HEK293 (cell line): ENCODE measurements at regions not wholly inside any gene's neighbourhood (a gene's known extent, or its start where the extent isn't known, plus 50 kb on each side); places are given as distances from the start of the nearest gene placed in this dataset.

Experiments used
- CTCF ChIA-PET: fragments of 350-600 bp; formaldehyde crosslinking; extraction: SDS; loops from one replicate; lab custom pipeline; 2021; ENCODE audit warnings: antibody characterized with exemption; lab: Yijun Ruan, JAX
- POLR2A ChIA-PET: fragments of 300-600 bp; formaldehyde crosslinking; extraction: SDS; loops from one replicate; lab custom pipeline; 2020; ENCODE audit warnings: antibody characterized with exemption, inconsistent platforms; lab: Yijun Ruan, JAX
- H3K27ac ChIP-seq: fragments of 200-500 bp; sonication (Bioruptor generic); 2 replicates; pipeline ENCODE4 v1.5.1; 2014; ENCODE audit warnings: low read depth, low read length, control low read depth, inconsistent platforms; ENCODE audit errors: extremely low read depth
- H3K36me3 ChIP-seq, 2 experiments: fragments of 200-500 bp in 1 of 2; sonication (Bioruptor generic) in 1 of 2; 1 replicate in 1 of 2; 2 replicates in 1 of 2; pipeline ENCODE4 v1.5.1; 2014 to 2017; ENCODE audit warnings: inconsistent platforms in 2 of 2, low read length in 2 of 2; ENCODE audit not compliant: control insufficient read depth in 2 of 2, insufficient read depth in 1 of 2
- H3K4me1 ChIP-seq: fragments of 200-500 bp; sonication (Bioruptor generic); 2 replicates; pipeline ENCODE4 v1.5.1; 2014; ENCODE audit warnings: mild to moderate bottlenecking, low read length, inconsistent platforms; ENCODE audit not compliant: control insufficient read depth, insufficient read depth
- H3K4me3 ChIP-seq: 2 replicates; pipeline ENCODE4 v1.5.1; 2011; ENCODE audit warnings: low read depth, mild to moderate bottlenecking, control low read depth, low read length, moderate library complexity
- H3K9me3 ChIP-seq: fragments of 200-500 bp; sonication (Bioruptor generic); 2 replicates; pipeline ENCODE4 v1.5.1; 2014; ENCODE audit warnings: low read depth, low read length, inconsistent platforms; ENCODE audit not compliant: control insufficient read depth, insufficient read depth
- GFI1B ChIP-seq: fragments of 450-650 bp; formaldehyde crosslinking; IDR thresholded peaks from 2 replicates; pipeline ENCODE4 v1.5.1; 2016; ENCODE audit warnings: missing biosample characterization, missing genetic modification characterization
- HOXC10 ChIP-seq: sonication (generic); formaldehyde crosslinking; IDR thresholded peaks from 2 replicates; pipeline ENCODE4 v1.8.1; 2023; ENCODE audit warnings: mild to moderate bottlenecking, missing genetic modification reagents
- MZF1 ChIP-seq: fragments of 450-650 bp; formaldehyde crosslinking; IDR thresholded peaks from 2 replicates; pipeline ENCODE4 v1.5.1; 2017; ENCODE audit warnings: missing biosample characterization, missing genetic modification characterization, borderline replicate concordance
- TCF7L2 ChIP-seq: IDR thresholded peaks from 2 replicates; pipeline ENCODE4 v1.6.1; 2011; ENCODE audit warnings: low read depth, mild to moderate bottlenecking, inconsistent platforms, low read length, moderate library complexity, borderline replicate concordance
- ZIC2 ChIP-seq: fragments of 450-650 bp; formaldehyde crosslinking; IDR thresholded peaks from 2 replicates; pipeline ENCODE4 v1.5.1; 2016; ENCODE audit warnings: missing biosample characterization, missing genetic modification characterization
- ZNF133 ChIP-seq: fragments of 450-650 bp; formaldehyde crosslinking; IDR thresholded peaks from 2 replicates; pipeline ENCODE4 v1.5.1; 2016; ENCODE audit warnings: missing biosample characterization, missing genetic modification characterization
- ZNF266 ChIP-seq: fragments of 450-650 bp; formaldehyde crosslinking; IDR thresholded peaks from 2 replicates; pipeline ENCODE4 v1.5.1; 2016; ENCODE audit warnings: missing biosample characterization, missing genetic modification characterization, low read depth
- ZNF473 ChIP-seq: fragments of 450-650 bp; formaldehyde crosslinking; IDR thresholded peaks from 2 replicates; pipeline ENCODE4 v1.5.1; 2017; ENCODE audit warnings: missing biosample characterization, missing genetic modification characterization
- ZNF571 ChIP-seq: fragments of 450-650 bp; formaldehyde crosslinking; IDR thresholded peaks from 2 replicates; pipeline ENCODE4 v1.5.0; 2017; ENCODE audit warnings: missing biosample characterization, missing genetic modification characterization
- ZNF621 ChIP-seq: fragments of 450-650 bp; formaldehyde crosslinking; IDR thresholded peaks from 2 replicates; pipeline ENCODE4 v1.5.1; 2017; ENCODE audit warnings: missing biosample characterization, missing genetic modification characterization
- ZNF623 ChIP-seq: fragments of 450-650 bp; formaldehyde crosslinking; IDR thresholded peaks from 2 replicates; pipeline ENCODE4 v1.5.1; 2016; ENCODE audit warnings: missing biosample characterization, missing genetic modification characterization
- ZNF785 ChIP-seq: fragments of 450-650 bp; formaldehyde crosslinking; IDR thresholded peaks from 2 replicates; pipeline ENCODE4 v1.5.1; 2016; ENCODE audit warnings: missing biosample characterization, missing genetic modification characterization
- TF ChIP-seq, protein P1 (sequence below): fragments of 450-650 bp; formaldehyde crosslinking; IDR thresholded peaks from 2 replicates; pipeline ENCODE4 v1.5.1; 2016; ENCODE audit warnings: missing biosample characterization, missing genetic modification characterization, low read depth
- TF ChIP-seq, protein P2 (sequence below): fragments of 450-650 bp; formaldehyde crosslinking; IDR thresholded peaks from 2 replicates; pipeline ENCODE4 v1.5.1; 2016; ENCODE audit warnings: missing biosample characterization, missing genetic modification characterization
- TF ChIP-seq, protein P3 (sequence below): fragments of 450-650 bp; formaldehyde crosslinking; IDR thresholded peaks from 2 replicates; pipeline ENCODE4 v1.5.1; 2016; ENCODE audit warnings: missing biosample characterization, missing genetic modification characterization

GRCh38 chr6:111950661-111951496 is 77.6 kb upstream of the FYN start (continued):
- TF ChIP-seq ZIC2 (tag by site-specific recombination) (peak; percentile 69), ZNF623 (tag by site-specific recombination) (no peak), ZNF266 (tag by site-specific recombination) (no peak)
- TF ChIP-seq, protein P1, sequence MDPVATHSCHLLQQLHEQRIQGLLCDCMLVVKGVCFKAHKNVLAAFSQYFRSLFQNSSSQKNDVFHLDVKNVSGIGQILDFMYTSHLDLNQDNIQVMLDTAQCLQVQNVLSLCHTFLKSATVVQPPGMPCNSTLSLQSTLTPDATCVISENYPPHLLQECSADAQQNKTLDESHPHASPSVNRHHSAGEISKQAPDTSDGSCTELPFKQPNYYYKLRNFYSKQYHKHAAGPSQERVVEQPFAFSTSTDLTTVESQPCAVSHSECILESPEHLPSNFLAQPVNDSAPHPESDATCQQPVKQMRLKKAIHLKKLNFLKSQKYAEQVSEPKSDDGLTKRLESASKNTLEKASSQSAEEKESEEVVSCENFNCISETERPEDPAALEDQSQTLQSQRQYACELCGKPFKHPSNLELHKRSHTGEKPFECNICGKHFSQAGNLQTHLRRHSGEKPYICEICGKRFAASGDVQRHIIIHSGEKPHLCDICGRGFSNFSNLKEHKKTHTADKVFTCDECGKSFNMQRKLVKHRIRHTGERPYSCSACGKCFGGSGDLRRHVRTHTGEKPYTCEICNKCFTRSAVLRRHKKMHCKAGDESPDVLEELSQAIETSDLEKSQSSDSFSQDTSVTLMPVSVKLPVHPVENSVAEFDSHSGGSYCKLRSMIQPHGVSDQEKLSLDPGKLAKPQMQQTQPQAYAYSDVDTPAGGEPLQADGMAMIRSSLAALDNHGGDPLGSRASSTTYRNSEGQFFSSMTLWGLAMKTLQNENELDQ, result no peak
- TF ChIP-seq, protein P2, sequence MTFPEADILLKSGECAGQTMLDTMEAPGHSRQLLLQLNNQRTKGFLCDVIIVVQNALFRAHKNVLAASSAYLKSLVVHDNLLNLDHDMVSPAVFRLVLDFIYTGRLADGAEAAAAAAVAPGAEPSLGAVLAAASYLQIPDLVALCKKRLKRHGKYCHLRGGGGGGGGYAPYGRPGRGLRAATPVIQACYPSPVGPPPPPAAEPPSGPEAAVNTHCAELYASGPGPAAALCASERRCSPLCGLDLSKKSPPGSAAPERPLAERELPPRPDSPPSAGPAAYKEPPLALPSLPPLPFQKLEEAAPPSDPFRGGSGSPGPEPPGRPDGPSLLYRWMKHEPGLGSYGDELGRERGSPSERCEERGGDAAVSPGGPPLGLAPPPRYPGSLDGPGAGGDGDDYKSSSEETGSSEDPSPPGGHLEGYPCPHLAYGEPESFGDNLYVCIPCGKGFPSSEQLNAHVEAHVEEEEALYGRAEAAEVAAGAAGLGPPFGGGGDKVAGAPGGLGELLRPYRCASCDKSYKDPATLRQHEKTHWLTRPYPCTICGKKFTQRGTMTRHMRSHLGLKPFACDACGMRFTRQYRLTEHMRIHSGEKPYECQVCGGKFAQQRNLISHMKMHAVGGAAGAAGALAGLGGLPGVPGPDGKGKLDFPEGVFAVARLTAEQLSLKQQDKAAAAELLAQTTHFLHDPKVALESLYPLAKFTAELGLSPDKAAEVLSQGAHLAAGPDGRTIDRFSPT (tag by site-specific recombination), result no peak

GRCh38 chr6:111951497-111952085 is 78.3 kb upstream of the FYN start:
- ChIA-PET POLR2A (no interaction called here), CTCF (interaction anchor here (0.6 to 0.9 kb wide), 2 partner anchors 76 to 158 kb away, joined by 5 to 6 read pairs; no protein-coding TSS in a partner anchor)
- Histone ChIP-seq H3K36me3 (no peaks in the 10 kb centered on the region), H3K4me3 (no peak overlapping the region), H3K9me3 (no peaks in the 10 kb centered on the region), H3K4me1 (no peaks in the 10 kb centered on the region; the same call in none of the 2 replicates), H3K27ac (no peak overlapping the region)
- TF ChIP-seq, protein P3, sequence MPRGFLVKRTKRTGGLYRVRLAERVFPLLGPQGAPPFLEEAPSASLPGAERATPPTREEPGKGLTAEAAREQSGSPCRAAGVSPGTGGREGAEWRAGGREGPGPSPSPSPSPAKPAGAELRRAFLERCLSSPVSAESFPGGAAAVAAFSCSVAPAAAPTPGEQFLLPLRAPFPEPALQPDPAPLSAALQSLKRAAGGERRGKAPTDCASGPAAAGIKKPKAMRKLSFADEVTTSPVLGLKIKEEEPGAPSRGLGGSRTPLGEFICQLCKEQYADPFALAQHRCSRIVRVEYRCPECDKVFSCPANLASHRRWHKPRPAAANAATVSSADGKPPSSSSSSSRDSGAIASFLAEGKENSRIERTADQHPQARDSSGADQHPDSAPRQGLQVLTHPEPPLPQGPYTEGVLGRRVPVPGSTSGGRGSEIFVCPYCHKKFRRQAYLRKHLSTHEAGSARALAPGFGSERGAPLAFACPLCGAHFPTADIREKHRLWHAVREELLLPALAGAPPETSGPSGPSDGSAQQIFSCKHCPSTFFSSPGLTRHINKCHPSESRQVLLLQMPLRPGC (tag by site-specific recombination), result no peak
- no peak for TF ChIP-seq MZF1 (tag by site-specific recombination)
- no peak for TF ChIP-seq GFI1B (tag by site-specific recombination)
- no peak for TF ChIP-seq HOXC10
- TF ChIP-seq ZNF785 (tag by site-specific recombination), result no peak

- no peaks in the 10 kb centered on the region for H3K36me3 ChIP-seq
- no peak overlapping the region for H3K4me3 ChIP-seq
- TF ChIP-seq ZNF133 (tag by site-specific recombination), result no peak
- peak; percentile 48; the same call in 1 of the 2 replicates for TF ChIP-seq TCF7L2
- TF ChIP-seq ZIC2 (tag by site-specific recombination), result peak; percentile 37
- TF ChIP-seq ZNF621, result no peak
- no peak for TF ChIP-seq ZNF473 (tag by site-specific recombination)
- TF ChIP-seq ZNF571 (tag by site-specific recombination), result no peak
- TF ChIP-seq, all 188 proteins: peak for 2
- CTCF ChIA-PET, result interaction anchor here (0.6 to 0.9 kb wide), 2 partner anchors 159 to 1945 kb away, joined by 3 to 5 read pairs; no protein-coding TSS in a partner anchor
- H3K9me3 ChIP-seq, result no peaks in the 10 kb centered on the region
- H3K4me1 ChIP-seq, result no peaks in the 10 kb centered on the region; the same call in none of the 2 replicates
- POLR2A ChIA-PET, result no interaction called here
- no peak overlapping the region for H3K27ac ChIP-seq
These were observed 79.0 kb upstream of the FYN start for GRCh38 chr6:111952274-111952673.
